CD4-positive, alpha-beta T cell treated with Interleukin-1 beta for 1 hour (primary cell): ENCODE measurements at regions not wholly inside any gene's neighbourhood (a gene's known extent, or its start where the extent isn't known, plus 50 kb on each side); places are given as distances from the start of the nearest gene placed in this dataset.
"Not testable (repeated sequence)": the region's sequence is repeated elsewhere in the genome, so short reads cannot be mapped to it uniquely, and the experiment has no call there.

Source experiments
- DNase-seq, 2 donors: peaks; one replicate each; pipeline ENCODE4 v3.0.0-alpha.2; 2020 to 2022

DNA sequence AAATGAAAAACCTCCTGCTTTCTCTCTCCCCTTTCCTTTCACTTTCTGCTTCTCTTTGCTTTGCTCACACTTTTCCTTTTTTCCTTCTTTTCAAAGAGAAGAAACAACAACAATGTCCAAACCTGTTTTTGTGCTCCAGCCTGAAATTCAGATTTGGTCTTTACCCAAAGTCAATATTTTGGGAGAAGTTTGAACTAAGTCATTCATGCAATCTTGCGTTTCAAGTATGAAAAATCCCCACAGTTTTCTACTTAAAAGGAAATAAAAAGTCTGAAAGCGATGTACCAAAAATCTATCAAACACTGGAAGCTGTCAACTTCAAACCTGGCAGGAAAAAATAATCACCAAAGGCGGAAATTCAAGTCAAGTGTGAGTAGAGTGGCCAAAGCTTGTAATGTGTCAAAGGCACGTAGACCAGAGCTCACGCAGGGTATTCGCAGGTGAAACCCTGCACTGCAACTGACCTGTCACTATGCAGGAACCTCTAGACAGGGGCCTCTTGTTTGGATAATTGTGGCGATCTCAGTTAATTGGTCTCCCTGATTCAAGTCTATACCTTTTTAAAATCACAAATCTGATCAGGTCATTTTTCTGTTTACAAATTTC lies 118.8 kb upstream of the GALNT15 start:
- DNase-seq = no peak

DNA sequence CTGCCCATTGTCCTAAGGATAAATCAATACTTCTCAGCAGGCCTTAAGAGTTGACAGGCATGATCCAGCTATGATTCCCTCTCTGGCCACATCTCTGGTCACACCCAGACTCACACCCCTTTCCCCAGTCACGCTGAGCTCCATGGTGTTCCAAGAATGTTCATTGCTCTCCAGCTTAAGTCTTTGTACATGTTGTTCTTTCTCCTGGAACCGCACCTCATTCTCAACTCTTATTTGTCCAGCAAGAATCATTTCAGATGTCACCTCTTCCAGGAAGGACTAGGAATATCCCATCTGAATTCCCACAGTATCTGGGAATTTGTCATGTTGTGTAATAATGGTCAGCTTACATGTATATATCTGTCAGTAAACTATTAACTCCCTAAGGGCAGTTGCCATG lies 118.3 kb upstream of the GALNT15 start:
- DNase-seq = no peak

DNA sequence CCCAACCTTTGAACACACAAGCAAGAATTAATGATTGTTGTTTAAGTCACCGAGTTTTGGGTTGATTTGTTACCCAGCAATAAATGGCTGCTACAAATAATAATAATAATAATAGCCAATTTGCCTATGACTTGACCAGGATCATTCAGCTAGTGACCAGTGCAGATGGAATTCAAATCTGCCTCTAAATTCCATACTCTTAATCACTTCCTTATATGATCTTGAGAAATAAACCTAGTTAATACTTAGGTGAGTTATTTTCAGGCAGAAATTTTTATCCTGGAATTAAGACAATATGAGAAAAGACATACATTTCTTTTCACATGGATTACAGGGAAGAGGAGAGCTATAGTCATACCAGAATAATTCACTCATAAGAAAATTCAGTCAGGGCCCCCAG lies 116.0 kb upstream of the GALNT15 start:
- DNase-seq = no peak

DNA sequence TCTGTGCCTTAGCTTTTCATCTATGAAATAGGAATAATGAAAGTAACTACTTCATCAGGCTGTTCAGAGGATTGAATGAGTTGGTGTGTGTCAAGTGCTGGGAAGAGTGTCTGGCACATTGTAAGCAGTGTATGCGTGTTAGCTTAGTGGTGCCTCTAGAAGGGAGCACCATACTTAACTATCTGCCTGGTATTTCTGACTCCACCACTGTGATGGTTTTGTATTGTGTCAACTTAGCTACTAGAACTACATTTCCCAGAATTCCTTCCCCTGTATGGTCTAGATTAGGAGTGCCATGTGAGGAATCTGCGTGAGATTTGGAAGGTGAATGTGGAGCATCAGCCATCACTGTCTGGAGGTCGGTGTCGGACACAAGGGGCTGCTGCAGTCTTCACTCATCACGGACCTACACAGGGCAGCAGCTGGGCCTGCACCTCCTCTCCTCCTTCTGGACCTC lies 115.4 kb upstream of the GALNT15 start:
- DNase-seq = no peak

DNA sequence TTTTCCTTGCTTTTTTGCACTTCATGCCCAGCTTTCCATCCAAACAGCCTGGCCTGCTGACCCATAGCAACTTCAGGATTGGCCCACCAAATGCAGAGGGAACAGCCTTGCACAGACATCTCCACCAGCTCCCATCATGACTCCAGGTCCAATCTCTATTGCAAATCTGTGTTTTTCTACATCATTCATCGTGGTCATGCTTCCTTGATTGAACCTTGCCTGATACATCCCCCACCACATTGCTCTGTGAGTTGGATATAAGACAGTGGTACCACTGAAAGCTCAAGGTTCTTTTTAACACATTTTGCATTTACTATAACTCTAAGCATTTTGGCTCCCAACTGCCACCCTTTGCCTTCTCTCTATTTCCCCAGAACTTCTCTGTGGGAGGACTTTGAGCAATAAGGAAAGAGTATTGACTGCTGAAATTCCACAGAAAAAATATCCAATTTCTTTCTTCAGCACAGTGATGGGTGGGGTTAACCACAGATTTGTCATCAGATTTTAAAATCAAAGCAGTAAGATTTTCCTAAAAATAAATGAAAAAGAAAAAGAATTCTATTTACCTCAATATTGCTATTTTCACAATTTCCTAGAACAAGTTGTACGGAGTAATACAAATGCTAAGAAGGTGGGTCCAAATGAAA lies 114.6 kb upstream of the GALNT15 start:
- DNase-seq = no peak

DNA sequence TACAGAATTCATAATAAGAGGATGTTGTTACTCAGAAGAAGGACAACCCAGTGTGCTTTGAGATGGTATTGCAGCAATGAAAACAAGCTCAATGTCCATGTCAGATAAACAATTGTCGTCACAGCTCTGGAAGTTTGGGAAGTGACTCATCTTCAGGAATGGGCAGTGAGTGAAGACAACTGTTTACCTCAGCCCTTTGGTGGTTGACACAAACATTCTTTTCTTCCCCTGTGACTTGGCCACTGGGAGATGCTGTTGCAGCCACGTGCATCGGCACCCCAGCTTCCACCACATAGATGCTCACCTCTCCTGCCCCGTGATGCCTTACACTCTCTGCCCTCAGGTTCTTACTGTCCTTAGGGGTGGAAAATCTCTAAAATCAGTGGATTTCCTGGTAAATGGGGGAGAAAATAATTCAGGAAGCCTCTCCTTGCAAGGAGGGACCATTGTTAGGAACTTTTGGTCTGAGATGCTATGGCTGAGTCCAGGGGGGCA lies 114.1 kb upstream of the GALNT15 start:
- DNase-seq = no peak

DNA sequence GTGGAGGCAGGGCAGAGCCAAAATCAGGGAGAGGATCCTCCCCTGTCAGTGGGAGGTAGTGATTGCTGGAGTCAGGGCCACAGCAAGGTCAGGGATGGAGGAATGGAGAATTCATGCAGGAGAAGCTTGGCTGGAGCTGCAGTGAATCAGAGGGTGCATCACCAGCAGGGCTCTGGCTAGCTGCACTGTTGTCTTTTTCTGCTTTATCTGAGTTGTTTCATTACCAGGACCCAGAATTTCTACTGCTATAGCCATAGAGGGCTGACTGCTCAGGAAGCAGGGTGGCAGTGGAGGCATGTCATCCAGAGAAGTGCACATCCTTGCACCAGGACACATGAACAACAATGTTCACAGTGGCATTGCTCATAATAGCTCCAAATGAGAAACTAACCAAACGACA lies 113.5 kb upstream of the GALNT15 start:
- no peak for DNase-seq

DNA sequence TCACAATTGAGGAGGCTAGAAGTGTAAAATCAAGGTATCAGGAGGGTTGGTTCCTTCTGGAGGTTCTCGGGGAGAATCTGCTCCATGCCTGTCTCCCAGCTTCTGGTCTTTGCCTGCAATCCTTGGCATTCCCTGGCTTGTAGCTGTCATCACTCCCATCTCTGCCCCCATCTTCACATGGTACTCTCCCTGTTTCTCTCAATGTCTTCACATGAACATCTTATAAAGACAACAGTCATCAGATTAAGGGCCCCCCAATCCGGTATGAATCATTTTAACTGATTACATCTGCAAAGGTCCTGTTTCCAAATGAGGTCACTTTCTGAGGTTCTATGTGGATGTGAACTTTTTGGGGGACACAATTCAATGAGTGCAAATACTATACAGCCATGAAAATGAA lies 113.0 kb upstream of the GALNT15 start:
- no peak for DNase-seq

DNA sequence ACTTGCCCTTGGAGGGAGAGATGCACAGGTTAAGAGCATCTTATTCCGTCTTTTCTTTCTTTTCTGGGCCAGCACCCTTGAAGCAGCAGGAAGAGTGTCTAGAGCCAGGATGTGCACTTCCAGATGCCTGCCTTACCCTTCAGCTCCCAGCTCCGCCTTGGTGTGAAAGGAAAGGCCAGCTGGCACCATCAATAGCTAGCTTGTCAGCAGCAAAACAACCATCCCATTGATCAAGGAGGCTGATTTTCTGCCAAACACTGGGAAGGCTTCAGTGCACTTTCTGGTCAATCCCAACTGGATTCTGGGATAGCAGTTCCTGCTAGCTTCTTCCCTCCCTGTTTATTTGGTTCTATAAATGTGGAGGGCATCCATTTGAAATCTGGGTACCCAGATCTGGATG lies 110.9 kb upstream of the GALNT15 start:
- no peak for DNase-seq

DNA sequence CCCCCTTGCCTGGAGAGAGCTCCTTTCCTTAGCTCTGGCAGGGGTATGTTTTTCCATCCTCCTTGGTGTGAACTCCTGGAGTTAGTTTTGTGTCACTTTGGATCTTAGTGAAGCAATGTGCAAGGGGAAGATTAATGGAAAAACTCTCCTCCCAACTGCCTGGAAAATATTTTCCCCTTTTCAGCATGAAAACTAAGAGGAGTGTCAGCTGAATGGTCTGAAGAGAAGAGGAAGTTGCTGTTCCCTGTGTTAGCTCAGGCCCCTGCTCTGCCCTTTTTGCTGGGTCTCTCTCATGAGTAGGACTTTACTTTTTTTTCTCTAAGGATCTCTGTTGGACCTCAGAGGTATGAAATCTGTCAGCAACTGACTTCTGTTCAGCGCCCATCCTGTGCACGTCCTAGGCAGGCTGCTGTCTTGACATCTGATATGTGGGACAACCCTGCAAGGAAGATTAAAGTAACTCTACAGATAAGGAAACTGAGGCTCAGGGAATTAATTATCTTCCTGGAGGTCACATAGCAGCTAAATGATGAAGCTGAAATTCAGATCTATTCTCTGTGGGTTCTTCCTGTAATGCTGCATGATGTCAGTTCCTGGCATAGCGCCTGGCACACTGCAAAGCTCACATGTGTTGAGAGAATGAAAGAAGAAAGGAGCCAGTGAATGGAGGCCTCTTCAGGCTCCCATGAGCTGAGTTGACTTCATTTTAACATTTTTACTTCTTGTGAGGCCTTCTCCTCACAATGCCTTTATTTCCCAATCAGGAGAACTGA lies 109.7 kb upstream of the GALNT15 start:
- DNase-seq = no peak

DNA sequence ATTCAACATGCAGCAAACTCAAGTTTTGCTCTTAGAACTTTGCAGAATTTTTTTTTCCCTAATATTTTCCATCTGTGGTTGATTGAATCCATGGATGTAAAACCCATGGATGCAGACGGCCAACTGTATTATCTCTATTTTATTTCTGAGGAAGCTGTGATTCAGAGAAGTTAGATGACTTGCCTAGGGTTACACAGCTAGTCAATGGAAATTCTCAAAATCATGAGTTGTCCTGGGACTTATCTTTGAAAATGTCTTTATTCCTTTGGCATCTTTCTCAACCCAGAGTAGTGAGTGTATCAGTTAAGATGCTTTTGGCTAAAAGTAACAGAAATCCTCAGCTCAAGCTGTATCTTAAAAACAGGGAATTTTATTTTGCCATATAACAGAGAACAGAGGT lies 107.9 kb upstream of the GALNT15 start:
- DNase-seq = no peak

DNA sequence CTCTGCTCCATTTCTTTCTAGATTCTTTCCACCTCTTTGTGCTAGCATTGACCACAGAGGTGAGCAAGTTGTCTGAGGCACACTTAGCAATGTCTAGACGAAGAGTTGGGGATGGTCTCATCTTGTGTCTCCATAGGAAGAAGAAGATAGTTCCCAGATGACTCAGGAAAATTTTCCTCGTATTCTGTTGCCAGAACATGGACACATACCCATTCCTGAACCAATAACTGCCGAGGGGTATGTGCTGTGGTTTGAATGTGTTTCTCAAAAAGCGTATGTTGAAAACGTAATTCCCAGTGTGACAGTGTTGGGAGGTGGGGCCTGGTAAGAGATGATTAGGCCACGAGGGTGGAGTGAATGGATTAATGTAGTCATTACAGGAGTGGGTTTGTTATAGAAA lies 107.5 kb upstream of the GALNT15 start:
- no peak for DNase-seq

DNA sequence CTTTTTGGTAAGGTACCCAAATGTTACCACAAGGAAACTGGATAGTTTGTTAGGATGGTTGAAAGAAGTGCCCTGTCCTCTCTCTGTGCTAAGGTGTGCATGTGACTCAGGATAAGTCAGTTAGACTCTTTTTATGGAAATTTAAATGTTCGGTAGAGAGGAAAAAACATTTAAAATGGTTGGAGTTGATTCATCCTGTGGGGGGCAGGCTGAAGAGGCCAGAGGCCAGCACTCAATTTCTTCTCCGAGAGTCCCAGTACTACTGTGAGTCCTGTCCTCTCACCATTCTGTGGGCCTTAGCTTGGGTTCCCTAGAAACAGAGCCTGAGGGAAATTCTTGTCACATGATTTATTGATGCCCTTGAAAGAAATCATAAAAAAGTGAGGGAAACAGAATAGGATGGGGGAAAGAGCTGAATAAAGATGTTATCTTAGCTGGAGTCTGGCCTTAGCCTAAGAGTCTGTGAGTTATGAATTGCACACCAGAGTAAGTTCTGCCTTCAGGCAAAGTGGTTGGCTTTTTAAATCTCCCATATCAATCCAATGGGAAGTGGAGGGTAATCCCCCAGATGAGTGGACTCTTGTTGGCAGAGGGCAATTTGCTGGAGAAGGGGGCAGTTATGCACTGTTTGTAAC lies 106.5 kb upstream of the GALNT15 start:
- no peak for DNase-seq

DNA sequence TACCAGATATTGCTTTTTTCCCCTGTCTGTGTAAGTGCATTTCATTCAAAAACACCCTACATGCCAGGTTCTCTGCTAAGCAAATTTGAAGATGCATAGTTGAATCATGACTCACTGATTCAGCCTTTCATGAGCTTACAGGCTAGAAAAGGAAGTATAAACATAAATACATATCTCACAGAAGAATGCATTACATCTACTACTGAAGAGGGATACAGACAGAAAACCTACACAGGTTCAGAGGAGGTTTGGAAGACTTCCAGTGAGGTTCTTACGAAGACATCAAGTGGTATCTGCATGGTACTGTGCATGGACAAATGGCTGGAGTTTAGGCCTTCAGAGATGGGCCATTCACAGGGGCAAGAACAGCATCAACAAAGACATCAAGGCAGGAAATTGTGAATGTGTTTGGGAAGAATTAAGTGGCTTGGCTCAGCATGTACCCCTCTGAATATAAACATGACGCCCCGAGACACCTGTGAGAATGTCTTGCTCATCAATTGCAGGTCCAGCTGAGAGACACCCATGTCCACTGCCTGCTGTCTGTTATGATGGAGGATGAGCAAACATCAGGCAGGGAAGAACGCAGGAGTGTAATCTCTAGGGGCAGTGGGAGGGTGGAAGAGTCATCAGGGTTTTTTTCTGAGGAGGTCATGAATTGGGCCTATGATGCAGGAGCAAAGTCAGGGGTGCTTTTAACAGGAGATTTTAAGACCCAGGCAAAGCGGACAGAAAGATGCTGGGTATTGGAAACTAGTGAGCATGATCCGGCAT lies 105.1 kb upstream of the GALNT15 start:
- DNase-seq = no peak

DNA sequence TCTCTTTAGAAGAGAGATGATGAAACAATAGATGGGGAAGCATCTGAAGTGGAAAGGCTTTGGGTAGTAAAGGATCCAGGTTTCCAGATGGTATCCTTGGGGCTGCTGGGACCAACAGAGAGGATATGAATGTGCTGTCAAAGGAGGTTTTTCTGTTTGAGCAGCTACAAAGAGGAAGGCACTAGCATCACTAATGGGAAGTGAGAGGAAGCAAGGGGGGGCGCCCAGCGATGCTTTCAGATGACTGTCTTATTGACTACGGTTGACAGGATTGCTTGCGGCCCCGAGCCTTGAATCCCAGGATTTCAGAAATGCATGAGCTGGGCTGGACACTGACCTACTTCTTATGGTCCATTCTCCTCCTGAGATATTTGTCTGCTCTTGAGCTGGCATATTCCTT lies 103.8 kb upstream of the GALNT15 start:
- no peak for DNase-seq

DNA sequence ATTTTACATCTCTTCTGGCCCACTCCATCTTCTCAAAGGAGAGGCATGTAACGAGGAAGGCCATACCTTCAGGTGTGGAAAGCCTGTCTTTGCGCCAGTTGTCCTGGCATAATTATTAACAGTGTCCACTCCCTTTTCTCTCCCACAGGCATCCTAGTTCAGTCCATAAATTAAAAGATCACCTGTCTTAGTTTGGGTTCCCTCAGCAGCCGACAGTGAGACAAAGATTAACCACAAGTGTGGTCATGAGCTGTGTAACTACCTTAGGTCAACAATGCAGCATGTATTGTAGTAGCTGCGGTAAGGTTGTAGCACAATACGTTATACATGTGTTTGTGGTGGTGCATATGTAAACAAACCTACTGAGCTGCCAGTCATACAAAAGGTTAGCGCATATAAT lies 103.3 kb upstream of the GALNT15 start:
- DNase-seq = no peak

DNA sequence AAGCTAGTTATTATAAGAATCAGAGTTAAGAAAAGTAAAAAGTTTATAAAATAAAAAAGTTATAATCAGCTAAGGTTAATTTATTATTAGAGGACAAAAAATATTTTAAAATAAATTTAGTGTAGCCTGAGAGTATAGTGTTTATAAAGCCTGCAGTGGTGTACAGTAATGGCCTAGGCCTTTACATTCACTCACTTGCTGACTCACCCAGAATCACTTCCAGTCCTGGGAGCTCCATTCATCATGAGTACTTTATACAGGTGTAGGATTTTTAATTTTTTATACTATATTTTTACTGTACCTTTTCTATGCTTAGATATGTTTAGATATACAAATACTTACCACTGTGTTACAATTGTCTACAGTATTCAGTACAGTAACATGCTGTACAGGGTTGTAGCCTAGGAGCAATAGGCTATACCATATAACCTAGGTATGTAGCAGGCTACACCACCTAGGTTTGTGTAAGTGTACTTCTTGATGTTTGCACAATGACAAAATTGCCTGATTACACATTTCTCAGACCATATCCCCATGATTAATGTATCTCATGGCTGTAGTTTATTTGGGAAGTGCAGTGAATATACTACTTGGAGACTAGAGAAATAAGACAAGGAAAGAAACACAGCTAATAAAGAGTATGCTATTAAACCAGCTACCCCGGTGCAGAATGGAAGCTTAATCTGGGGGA lies 101.9 kb upstream of the GALNT15 start:
- DNase-seq = no peak

DNA sequence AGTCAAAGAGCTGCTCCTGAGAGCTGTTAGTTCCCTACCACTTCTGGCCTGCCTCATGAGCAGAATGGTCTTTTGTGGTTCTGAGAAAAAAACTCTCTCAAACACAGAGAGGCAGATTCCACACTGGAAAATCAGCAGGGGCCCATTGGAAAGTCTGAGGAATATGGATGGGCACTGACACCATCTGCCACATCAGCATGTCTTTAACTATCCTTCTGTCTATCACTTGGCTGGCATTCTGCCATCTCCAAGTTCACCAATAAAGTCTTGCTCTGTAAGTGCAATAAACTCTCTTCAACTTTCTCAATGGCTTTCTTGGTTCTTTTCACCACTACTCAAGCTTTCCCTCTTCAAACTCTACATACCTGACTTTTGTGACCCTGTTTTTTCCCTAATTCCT lies 101.3 kb upstream of the GALNT15 start:
- no peak for DNase-seq

DNA sequence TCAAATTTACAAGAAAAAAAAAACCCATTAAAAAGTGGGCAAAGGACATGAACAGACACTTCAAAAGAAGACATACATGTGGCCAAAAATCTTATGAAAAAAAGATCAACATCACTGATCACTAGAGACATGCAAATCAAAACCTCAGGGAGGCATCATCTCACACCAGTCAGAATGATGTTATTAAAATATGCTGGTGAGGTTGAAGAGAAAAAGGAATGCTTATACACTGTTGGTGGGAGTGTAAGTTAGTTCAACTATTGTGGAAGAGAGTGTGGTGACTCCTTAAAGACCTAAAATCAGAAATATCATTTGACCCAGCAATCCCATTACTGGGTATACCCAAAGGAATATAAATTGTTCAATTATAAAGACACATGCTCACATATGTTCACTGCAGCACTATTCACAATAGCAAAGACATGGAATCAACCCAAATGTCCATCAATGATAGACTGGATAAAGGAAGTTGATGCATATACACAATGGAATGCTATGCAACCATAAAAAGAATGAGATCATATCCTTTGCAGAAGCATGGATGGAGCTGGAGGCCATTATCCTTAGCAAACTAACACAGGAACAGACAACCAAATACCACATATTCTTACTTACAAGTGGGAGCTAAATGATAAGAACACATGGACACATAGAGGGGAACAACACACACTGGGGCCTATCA lies 100.3 kb upstream of the GALNT15 start:
- DNase-seq = not testable (repeated sequence)

DNA sequence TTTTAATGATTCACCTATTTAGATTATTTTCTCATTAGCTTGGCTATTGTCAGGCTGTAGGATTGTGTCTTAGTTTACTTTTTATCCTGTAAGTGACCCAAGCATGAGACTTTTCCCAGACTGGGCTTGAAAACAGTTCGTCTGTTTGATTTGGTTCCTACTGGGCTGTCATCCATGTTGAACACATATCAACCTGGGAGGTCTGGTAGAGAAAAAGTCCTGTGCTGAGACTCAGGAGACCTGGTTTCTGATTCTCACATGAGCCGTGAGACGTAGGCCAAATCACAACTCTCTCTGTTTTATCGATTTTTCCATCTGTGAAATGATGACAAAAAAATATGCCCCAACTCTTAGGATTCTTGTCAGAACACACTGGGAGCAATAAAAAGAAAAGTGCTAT lies 98.8 kb upstream of the GALNT15 start:
- no peak for DNase-seq

DNA sequence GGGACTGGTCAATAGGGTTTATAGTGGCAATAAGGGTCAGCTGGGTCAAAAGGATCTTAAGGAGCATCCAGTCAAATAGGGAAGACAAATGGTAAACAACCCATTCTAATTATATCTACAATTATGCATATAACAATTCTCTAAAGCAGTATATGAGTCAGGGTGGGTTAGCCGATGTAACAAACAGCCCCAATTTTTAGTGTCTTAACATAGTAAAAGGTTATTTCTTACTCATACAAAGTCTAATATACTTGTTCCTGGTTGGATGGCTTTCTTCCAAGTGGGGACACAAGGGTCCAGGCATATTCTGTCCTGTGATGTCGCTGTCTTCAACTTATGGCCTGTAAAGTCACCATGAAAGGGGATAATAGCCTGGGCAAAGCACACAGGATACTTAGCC lies 97.9 kb upstream of the GALNT15 start:
- no peak for DNase-seq

DNA sequence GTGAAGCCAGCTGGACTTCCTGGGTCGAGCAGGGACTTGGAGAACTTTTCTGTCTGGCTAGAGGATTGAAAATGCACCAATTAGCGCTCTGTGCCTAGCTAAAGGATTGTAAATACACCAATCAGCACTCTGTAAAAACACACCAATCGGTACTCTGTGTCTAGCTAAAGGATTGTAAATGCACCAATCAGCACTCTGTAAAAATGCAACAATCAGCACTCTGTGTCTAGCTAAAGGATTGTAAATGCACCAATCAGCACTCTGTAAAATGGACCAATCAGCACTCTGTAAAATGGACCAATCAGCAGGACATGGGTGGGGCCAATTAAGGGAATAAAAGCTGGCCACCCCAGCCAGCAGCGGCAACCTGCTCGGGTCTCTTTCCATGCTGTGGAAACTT lies 97.3 kb upstream of the GALNT15 start:
- DNase-seq = not testable (repeated sequence)
